Sciatic nerve (tissue), 2 donors: ENCODE measurements at regions not wholly inside any gene's neighbourhood (a gene's known extent, or its start where the extent isn't known, plus 50 kb on each side); places are given as distances from the start of the nearest gene placed in this dataset.

Experiments used
- ATAC-seq: fragments of 200-7000 bp; cut with Tn5 transposase; one replicate; pipeline ENCODE4 v1.9.1; 2020; ENCODE audit warnings: mild to moderate bottlenecking, moderate library complexity
- DNase-seq: peaks from one replicate; pipeline ENCODE4 v3.0.0-alpha.2; 2020; ENCODE audit warnings: low spot score
- intact Hi-C: fragments of 100-400 bp; cut with DNase I; formaldehyde crosslinking; loops from one replicate; pipeline ENCODE4 v1.14.2; 2022
- donor health status: DM: no; HTN: no; CAD: no.
- donor health status: DM: no; HTN: no; CAD: no.

DNA sequence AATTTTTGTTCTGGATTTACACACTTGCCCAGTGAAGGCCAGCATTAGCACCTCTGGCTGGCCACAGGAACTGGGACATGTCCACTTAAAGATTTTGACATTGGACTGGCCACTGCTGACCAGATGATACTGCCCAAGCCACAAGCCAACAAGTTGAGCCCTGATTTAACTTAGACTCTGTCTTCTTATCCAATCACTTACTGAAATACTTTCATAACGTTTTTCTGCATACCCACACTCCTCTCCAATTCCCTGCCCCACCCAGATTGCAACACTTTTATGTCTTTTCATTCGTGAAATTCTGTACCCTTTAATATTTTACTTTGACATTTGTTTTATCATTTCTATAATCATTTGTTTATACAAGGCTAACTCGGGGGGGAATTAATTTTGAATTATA is 170.3 kb upstream of the TAB2 start:
- intact Hi-C loops = no loop called here
- ATAC-seq = peak; percentile 55
- no peak for DNase-seq

DNA sequence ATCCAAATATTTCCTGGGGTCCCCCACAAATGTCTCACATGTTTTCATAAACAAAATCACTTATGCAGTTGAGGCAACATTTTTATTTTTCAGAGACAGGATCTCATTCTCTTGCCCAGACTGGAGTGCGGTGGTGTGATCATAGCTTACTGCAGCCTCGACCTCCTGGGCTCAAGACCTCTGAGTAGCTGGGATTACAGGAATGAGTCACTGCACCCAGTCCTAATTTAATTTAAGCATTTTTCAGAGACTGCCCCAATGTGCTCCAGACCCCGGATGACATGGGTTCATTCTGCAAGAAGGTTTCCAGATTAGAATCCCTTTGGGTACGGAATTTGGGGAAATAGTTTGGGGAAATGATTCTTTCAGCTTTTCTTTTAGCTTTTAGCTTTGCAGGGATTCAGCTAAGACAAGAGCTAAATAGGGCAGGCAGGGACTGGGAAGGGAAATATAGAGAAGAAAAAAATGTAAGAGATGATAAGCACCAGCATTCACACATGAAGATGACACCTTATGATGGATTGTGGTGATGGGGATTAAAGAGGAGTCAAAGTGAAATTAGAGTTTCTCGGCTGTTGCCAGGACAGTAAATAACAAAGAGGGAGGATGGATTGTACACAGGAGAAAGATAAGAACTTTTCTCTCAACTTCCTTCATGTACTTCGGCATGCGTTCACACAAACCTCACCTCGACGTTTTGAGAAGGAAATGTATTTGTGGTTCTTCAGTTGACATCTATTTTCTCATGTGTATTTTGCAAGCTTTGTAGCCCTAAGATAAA is 169.4 kb upstream of the TAB2 start:
- ATAC-seq = no peak
- intact Hi-C loops = no loop called here

DNA sequence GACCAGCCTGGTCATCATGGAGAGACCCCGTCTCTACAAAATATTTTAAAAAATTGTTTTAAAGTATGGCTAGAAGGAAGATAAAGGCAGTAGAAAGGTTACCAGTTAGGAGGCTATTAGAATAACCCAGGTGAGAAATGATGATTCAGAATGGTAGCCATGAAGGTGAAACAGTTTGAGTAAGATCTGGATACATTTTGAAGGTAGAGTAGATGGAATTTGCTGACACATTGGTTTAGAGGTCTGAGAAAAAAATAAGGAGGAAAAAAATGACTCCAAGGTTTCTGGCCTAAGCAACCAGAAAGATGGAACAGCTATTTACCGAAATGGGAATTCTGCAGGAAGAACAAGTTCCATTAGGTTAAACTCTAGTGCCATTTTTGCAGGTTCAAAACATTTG is 167.9 kb upstream of the TAB2 start:
- DNase-seq (no peak), ATAC-seq (no peak)
- intact Hi-C loops = no loop called here

More for the DNA sequence above, 169.4 kb upstream of the TAB2 start:
- DNase-seq = no peak

DNA sequence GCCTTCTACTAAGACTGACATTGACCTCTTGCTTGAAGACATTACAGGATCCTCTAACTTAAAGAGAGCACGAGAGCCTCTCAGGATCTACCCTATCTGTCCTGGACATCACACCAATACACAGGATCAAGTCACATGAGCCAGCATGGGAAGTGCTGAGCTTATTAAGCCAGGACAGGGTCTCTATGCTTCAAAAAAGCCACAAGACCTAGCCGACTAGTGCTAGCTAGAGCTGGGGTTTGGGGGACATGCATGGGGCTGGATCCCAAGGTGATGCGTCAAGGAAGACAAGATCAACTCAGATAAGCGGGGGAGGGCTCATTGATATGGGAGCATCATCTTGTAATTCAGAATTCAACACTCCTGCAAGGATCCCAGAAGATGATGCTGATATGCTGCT is 167.2 kb upstream of the TAB2 start:
- intact Hi-C loops = no loop called here
- ATAC-seq = no peak
- DNase-seq = no peak

GRCh38 chr6:149150801-149151398 is 166.6 kb upstream of the TAB2 start:
- ATAC-seq = no peak
- intact Hi-C loops = no loop called here
- DNase-seq = no peak

- DNase-seq (no peak), ATAC-seq (no peak)
- intact Hi-C loops = no loop called here
Measured at GRCh38 chr6:149152521-149152920, 165.0 kb upstream of the TAB2 start.

GRCh38 chr6:149153100-149153499 is 164.4 kb upstream of the TAB2 start:
- intact Hi-C loops = no loop called here
- ATAC-seq = peak; percentile 83
- DNase-seq = no peak

DNA sequence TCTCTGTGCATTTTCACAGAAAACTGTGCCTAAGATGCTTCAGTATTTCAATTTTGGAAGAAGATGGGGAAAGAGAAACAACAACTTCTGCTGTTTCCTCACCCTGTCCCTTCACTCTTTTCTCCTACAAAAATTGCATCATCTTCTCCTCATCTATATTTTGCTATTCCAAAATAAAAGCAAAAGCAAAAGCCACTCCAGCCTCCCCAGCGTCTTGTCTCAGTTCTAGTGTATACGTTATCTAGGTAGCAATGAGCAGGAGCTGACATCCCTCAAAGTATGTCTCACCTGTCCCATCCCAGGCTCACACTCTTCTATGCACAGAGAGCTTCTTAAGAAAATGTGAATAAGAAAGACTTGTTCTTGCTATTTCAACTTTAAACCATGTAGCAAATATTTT is 163.8 kb upstream of the TAB2 start:
- ATAC-seq (peak; percentile 47), DNase-seq (no peak)
- intact Hi-C loops = no loop called here

DNA sequence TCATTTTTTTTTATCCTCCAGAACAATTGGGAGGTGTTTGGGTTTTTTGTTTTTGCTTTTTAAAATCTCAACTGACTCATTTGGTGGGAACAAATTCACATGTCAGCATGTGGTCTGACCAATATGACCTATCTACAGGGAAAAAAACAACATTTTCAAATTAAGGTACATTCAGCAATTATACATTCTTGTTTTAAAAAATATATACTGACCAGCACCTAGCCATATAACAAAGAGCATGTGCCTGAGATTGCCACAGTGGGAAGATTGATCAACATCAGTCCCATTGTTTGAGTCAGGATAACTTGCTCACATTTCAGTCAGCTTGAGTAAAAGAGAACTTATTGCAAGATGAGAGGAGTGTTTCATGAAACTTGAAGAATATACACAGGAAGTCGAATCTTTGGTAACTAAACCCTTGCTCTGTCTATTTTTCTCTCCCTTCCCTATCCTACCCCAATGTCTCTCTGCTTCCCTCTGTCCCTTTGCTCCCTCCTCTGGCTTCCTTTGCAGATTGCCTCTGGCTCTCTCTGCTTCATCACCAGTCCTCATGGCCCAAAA is 163.2 kb upstream of the TAB2 start:
- DNase-seq = no peak
- peak; percentile 31 for ATAC-seq
- intact Hi-C loops = no loop called here

- ATAC-seq (no peak), DNase-seq (no peak)
- intact Hi-C loops = no loop called here
Measured at GRCh38 chr6:149157126-149157525, 160.4 kb upstream of the TAB2 start.

- intact Hi-C loops = no loop called here
- no peak for ATAC-seq
- DNase-seq = no peak
Measured at GRCh38 chr6:149158076-149158475, 159.4 kb upstream of the TAB2 start.

GRCh38 chr6:149160943-149161342 is 156.6 kb upstream of the TAB2 start:
- ATAC-seq = no peak
- no peak for DNase-seq
- intact Hi-C loops = no loop called here

GRCh38 chr6:149162924-149163323 is 154.6 kb upstream of the TAB2 start:
- no peak for ATAC-seq

DNA sequence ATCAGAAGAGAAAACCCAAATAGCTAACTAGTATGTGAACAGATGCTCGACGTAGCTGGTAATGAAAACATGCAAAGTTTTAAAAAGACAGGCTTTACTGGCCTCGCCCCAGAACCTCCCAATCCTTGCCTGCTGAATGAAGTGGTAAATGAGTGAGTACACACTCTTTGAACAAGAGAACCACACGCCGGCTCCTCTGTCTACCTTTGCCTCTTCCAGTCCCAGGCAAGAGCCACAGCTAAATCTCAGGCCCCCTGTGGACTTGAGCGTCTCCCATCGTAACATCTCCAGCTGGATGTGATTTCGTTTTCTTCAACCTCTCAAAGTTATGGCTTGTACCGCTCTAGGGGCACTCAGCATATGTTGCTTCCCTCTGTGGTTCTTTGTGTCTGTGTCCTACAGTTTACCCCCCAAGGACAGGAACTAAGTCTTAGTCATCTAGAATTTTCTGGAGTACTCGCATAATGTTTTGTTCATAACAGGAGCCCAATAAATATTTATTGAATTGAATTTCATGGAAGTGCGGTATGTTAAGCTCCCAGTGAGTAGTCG is 153.2 kb upstream of the TAB2 start:
- DNase-seq (no peak), ATAC-seq (no peak)
- intact Hi-C loops = no loop called here

More at GRCh38 chr6:149162924-149163323, 154.6 kb upstream of the TAB2 start:
- no peak for DNase-seq
- intact Hi-C loops = no loop called here

DNA sequence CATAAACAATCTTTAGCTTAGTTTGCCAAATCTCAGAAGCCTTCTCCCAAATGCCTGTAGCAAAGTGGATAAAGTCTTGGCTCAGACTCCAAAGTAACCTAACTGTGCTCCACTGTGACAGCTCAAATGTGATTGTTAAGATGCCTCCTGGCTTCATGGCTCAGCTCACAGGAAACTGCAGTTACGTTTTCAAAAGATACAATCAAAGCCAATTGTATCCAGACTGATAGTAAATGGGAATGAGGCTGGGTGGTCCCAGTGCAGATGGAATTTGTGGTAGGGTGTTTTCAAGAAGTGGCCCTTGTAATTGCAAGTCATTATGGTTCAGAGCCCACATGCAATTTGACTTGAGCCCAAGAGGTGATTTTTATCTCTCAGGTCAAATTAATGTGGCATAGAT is 151.2 kb upstream of the TAB2 start:
- DNase-seq = no peak
- intact Hi-C loops = no loop called here

DNA sequence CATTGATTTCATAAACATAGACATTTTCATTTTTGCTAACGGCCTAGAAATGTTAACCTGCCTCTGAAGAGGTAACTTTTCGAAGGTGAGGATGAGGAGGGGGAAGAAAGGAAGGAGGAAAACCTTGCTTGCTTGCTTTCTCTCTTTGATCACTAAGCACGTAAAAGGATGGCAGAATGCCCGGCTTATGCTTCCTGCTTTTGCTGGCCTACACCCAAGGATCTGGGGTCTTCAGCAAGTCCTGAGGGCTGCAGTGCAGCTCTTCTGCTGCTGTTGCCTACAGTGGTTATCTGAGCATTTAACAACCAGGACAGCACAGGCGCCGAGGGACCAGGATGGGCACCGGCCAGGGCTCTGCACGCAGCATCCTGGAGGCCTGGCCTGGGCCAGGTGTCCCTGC is 150.8 kb upstream of the TAB2 start:
- no peak for ATAC-seq
- intact Hi-C loops = no loop called here
- DNase-seq = no peak

More for the DNA sequence above, 151.2 kb upstream of the TAB2 start:
- ATAC-seq = no peak

DNA sequence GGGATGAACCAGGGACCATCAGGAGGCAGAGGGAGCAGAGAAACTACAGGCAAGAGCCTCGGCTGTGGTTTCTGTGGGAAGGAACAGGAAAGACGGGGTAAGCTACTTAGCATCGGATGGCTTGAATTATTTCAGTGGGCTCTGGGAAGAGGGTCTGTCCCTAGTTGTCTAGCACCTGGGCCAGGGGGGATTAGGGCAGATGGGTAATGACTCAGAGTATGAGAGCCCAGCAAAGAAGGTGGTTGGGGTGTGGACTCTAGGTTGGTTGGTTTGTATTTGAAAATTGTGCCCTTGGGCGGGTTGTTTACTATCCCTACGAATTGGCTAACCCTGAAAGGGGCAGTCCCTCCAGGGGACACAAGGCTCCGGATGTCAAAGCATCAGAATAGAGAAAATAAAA is 148.5 kb upstream of the TAB2 start:
- no peak for DNase-seq
- peak; percentile 13 for ATAC-seq

GRCh38 chr6:149169761-149170511 is 147.6 kb upstream of the TAB2 start:
- intact Hi-C loops = no loop called here
- DNase-seq (no peak), ATAC-seq (peak; percentile 64)

More for the DNA sequence above, 148.5 kb upstream of the TAB2 start:
- intact Hi-C loops = no loop called here

GRCh38 chr6:149170564-149171452 is 146.7 kb upstream of the TAB2 start:
- peak; percentile 63 for ATAC-seq

More at GRCh38 chr6:149170564-149171452, 146.7 kb upstream of the TAB2 start:
- intact Hi-C loops = no loop called here
- no peak for DNase-seq
